ENCODE measurements at regions not wholly inside any gene's neighbourhood (a gene's known extent, or its start where the extent isn't known, plus 50 kb on each side); places are given as distances from the start of the nearest gene placed in this dataset.
"Not testable (repeated sequence)": the region's sequence is repeated elsewhere in the genome, so short reads cannot be mapped to it uniquely, and the experiment has no call there.

- not testable (repeated sequence) for H3K4me1 ChIP-seq (ENCODE audit: low read length); H3K27ac ChIP-seq (ENCODE audit: low read length); H3K9me2 ChIP-seq (replicated peaks; ENCODE audit: insufficient read depth, low read length); H3K4me2 ChIP-seq (ENCODE audit: low read depth, low read length, poor library complexity, severe bottlenecking); H4K20me1 ChIP-seq (ENCODE audit: insufficient read depth, low read depth, low read length); H3K4me3 ChIP-seq (ENCODE audit: low read length); H2AFZ ChIP-seq (ENCODE audit: low read length); H3K27me3 ChIP-seq (ENCODE audit: low read length); H3K9ac ChIP-seq (ENCODE audit: low read length); H3K79me2 ChIP-seq (ENCODE audit: low read length); DNase-seq; H3K36me3 ChIP-seq (ENCODE audit: insufficient read depth, low read length)
- H3K9me3 ChIP-seq (ENCODE audit: low read length): peaks cover 11% of the 10 kb centered on the region; the same call in 1 of the 2 replicates
Measured at GRCh38 chr21:8757399-8758093, 1763.8 kb upstream of the TPTE start.

DNA sequence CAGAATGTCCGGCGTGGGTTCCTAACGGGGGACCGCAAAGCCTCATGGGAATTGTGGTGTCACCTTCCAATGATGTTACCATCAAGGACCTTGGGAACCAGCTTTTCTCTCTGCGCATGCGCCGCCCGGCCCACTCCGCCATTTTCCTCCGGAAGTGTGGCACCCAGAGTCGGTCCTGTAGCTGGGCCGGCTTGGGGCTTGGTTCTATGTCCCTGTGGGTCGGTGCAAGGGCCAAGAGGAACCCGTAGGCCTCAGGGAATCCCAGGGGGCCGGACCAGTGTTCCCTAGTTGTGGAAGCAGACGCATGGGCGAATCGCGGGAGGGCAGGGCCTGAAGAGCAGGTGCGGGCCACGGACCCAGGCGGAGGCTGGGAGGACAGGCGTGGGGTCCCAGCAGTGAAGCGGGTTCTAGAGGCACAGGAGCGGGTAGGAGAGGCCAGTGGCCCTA is 1762.4 kb upstream of the TPTE start:
- H3K4me1 ChIP-seq (ENCODE audit: low read length); H3K4me3 ChIP-seq (ENCODE audit: low read length); H3K9me2 ChIP-seq (replicated peaks; ENCODE audit: insufficient read depth, low read length); H3K9ac ChIP-seq (ENCODE audit: low read length); H3K4me2 ChIP-seq (ENCODE audit: low read depth, low read length, poor library complexity, severe bottlenecking); H2AFZ ChIP-seq (ENCODE audit: low read length); H4K20me1 ChIP-seq (ENCODE audit: insufficient read depth, low read depth, low read length); DNase-seq; H3K27ac ChIP-seq (ENCODE audit: low read length); H3K79me2 ChIP-seq (ENCODE audit: low read length); H3K36me3 ChIP-seq (ENCODE audit: insufficient read depth, low read length); H3K27me3 ChIP-seq (ENCODE audit: low read length): not testable (repeated sequence)
- H3K9me3 ChIP-seq (ENCODE audit: low read length): peaks cover 11% of the 10 kb centered on the region; the same call in 1 of the 2 replicates

DNA sequence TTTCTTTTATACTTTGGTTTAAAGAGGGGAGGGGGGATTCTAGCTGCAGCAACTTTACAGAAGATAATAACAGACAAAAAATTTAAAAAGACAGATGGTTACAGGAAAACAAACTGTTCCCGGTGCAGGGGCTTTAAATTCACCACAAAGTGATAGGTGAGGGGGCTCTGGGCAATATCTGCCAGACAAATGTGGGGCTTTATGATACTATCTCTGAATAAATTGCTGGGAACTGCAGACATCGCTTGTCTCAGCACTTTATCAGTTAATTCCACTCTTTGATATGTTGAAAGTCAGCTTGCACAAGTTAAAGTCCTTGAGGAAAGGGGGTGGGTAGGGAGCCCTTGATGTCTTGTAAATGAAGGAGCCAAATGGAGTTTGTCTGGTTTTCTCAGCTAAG is 1759.1 kb upstream of the TPTE start:
- H3K4me2 ChIP-seq (ENCODE audit: low read depth, low read length, poor library complexity, severe bottlenecking); H3K4me1 ChIP-seq (ENCODE audit: low read length); H3K4me3 ChIP-seq (ENCODE audit: low read length); H3K27ac ChIP-seq (ENCODE audit: low read length); H3K79me2 ChIP-seq (ENCODE audit: low read length); H3K36me3 ChIP-seq (ENCODE audit: insufficient read depth, low read length); H3K27me3 ChIP-seq (ENCODE audit: low read length); H3K9ac ChIP-seq (ENCODE audit: low read length); H2AFZ ChIP-seq (ENCODE audit: low read length); H3K9me2 ChIP-seq (replicated peaks; ENCODE audit: insufficient read depth, low read length); H4K20me1 ChIP-seq (ENCODE audit: insufficient read depth, low read depth, low read length): not testable (repeated sequence)
- H3K9me3 ChIP-seq (ENCODE audit: low read length): peaks cover 11% of the 10 kb centered on the region; the same call in 1 of the 2 replicates
- DNase-seq: peak; percentile 27

GRCh38 chr21:8764416-8764815 is 1757.0 kb upstream of the TPTE start:
- H3K4me1 ChIP-seq (ENCODE audit: low read length); H3K27ac ChIP-seq (ENCODE audit: low read length); H3K9me3 ChIP-seq (ENCODE audit: low read length); H2AFZ ChIP-seq (ENCODE audit: low read length); H3K36me3 ChIP-seq (ENCODE audit: insufficient read depth, low read length); H3K9me2 ChIP-seq (replicated peaks; ENCODE audit: insufficient read depth, low read length); H3K9ac ChIP-seq (ENCODE audit: low read length); H4K20me1 ChIP-seq (ENCODE audit: insufficient read depth, low read depth, low read length); H3K4me3 ChIP-seq (ENCODE audit: low read length); H3K79me2 ChIP-seq (ENCODE audit: low read length); H3K27me3 ChIP-seq (ENCODE audit: low read length); H3K4me2 ChIP-seq (ENCODE audit: low read depth, low read length, poor library complexity, severe bottlenecking); DNase-seq: not testable (repeated sequence)

DNA sequence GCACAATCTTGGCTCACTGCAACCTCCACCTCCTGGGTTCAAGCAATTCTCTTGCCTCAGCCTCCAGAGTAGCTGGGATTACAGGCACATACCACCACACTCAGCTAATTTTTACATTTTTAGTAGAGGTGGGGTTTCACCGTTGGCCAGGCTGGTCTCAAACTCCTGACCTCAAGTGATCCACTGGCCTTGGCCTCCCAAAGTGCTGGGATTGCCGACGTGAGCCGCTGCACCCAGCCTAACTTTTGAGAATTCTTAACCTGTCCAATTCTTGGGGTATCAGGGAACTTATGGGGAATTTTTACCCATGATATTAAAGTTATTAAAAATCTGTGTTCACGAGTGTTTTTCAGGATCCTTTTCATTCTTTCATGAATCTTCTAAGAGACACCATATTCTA is 1755.2 kb upstream of the TPTE start:
- H3K9me3 ChIP-seq (ENCODE audit: low read length); H3K79me2 ChIP-seq (ENCODE audit: low read length); H3K4me2 ChIP-seq (ENCODE audit: low read depth, low read length, poor library complexity, severe bottlenecking); H3K36me3 ChIP-seq (ENCODE audit: insufficient read depth, low read length); H2AFZ ChIP-seq (ENCODE audit: low read length); H3K27ac ChIP-seq (ENCODE audit: low read length); H3K4me3 ChIP-seq (ENCODE audit: low read length); H3K9ac ChIP-seq (ENCODE audit: low read length); H3K27me3 ChIP-seq (ENCODE audit: low read length); H4K20me1 ChIP-seq (ENCODE audit: insufficient read depth, low read depth, low read length); H3K9me2 ChIP-seq (replicated peaks; ENCODE audit: insufficient read depth, low read length); H3K4me1 ChIP-seq (ENCODE audit: low read length); DNase-seq: not testable (repeated sequence)

DNA sequence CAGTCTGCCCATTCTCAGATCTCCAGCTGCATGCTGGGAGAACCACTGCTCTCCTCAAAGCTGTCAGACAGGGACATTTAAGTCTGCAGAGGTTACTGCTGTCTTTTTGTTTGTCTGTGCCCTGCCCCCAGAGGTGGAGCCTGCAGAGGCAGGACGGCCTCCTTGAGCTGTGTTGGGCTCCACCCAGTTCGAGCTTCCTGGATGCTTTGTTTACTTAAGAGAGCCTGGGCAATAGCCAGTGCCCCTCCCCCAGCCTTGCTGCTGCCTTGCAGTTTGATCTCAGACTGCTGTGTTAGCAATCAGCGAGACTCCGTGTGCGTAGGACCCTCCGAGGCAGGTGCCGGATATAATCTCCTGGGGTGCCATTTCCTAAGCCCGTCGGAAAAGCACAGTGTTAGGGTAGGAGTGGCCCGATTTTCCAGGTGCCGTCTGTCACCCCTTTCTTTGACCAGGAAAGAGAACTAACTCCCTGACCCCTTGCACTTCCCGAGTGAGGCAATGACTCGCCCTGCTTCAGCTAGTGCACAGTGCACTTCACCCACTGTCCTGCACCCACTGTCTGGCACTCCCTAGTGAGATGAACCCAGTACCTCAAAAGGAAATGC is 1748.4 kb upstream of the TPTE start:
- H3K79me2 ChIP-seq (ENCODE audit: low read length); H3K4me3 ChIP-seq (ENCODE audit: low read length); H3K27ac ChIP-seq (ENCODE audit: low read length); H3K36me3 ChIP-seq (ENCODE audit: insufficient read depth, low read length); H4K20me1 ChIP-seq (ENCODE audit: insufficient read depth, low read depth, low read length); H3K4me2 ChIP-seq (ENCODE audit: low read depth, low read length, poor library complexity, severe bottlenecking); H3K4me1 ChIP-seq (ENCODE audit: low read length); H3K9ac ChIP-seq (ENCODE audit: low read length); H3K9me3 ChIP-seq (ENCODE audit: low read length); H2AFZ ChIP-seq (ENCODE audit: low read length); H3K9me2 ChIP-seq (replicated peaks; ENCODE audit: insufficient read depth, low read length); H3K27me3 ChIP-seq (ENCODE audit: low read length); DNase-seq: not testable (repeated sequence)

GRCh38 chr21:8775591-8776215 is 1745.7 kb upstream of the TPTE start:
- H3K79me2 ChIP-seq (ENCODE audit: low read length); DNase-seq; H3K27ac ChIP-seq (ENCODE audit: low read length); H2AFZ ChIP-seq (ENCODE audit: low read length); H3K27me3 ChIP-seq (ENCODE audit: low read length); H3K4me2 ChIP-seq (ENCODE audit: low read depth, low read length, poor library complexity, severe bottlenecking); H3K9ac ChIP-seq (ENCODE audit: low read length); H3K4me1 ChIP-seq (ENCODE audit: low read length); H4K20me1 ChIP-seq (ENCODE audit: insufficient read depth, low read depth, low read length); H3K36me3 ChIP-seq (ENCODE audit: insufficient read depth, low read length); H3K9me3 ChIP-seq (ENCODE audit: low read length); H3K9me2 ChIP-seq (replicated peaks; ENCODE audit: insufficient read depth, low read length); H3K4me3 ChIP-seq (ENCODE audit: low read length): not testable (repeated sequence)

DNA sequence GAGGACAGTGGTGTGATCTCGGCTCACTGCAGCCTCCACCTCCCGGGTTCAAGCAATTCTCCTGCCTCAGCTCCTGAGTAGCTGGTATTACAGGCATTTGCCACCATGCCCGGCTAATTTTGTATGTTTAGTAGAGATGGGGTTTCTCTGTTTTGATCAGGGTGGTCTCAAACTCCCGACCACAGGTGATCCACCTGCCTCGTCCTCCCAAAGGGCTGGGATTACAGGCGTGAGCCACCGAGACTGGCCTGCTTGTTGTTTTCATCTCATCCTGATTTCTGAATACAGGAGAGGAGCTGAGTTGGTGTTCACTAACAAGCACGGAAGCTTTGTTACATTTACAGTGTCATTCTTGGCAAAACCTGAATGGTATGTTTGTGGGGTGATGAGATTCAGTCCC is 1744.1 kb upstream of the TPTE start:
- not testable (repeated sequence) for H3K79me2 ChIP-seq (ENCODE audit: low read length)

More for the DNA sequence above, 1744.1 kb upstream of the TPTE start:
- not testable (repeated sequence) for H3K4me1 ChIP-seq (ENCODE audit: low read length); H3K4me3 ChIP-seq (ENCODE audit: low read length); H3K9me3 ChIP-seq (ENCODE audit: low read length); H3K4me2 ChIP-seq (ENCODE audit: low read depth, low read length, poor library complexity, severe bottlenecking); H3K36me3 ChIP-seq (ENCODE audit: insufficient read depth, low read length); DNase-seq; H3K9me2 ChIP-seq (replicated peaks; ENCODE audit: insufficient read depth, low read length); H4K20me1 ChIP-seq (ENCODE audit: insufficient read depth, low read depth, low read length); H2AFZ ChIP-seq (ENCODE audit: low read length); H3K9ac ChIP-seq (ENCODE audit: low read length); H3K27ac ChIP-seq (ENCODE audit: low read length); H3K27me3 ChIP-seq (ENCODE audit: low read length)

Measured in Karpas-422 (cell line).